A549 (cell line): ENCODE measurements at regions not wholly inside any gene's neighbourhood (a gene's known extent, or its start where the extent isn't known, plus 50 kb on each side); places are given as distances from the start of the nearest gene placed in this dataset.

Experiments used
- ATAC-seq, 2 experiments: fragments of 200-7000 bp in 1 of 2; fragments of >200 bp in 1 of 2; cut with Nextera tagmentation in 1 of 2; cut with Tn5 transposase in 1 of 2; 3 replicates each; pipeline versions ENCODE4 v1.8.0 to v1.9.1; 2018 to 2020; ENCODE audit warnings: mild to moderate bottlenecking in 1 of 2, moderate library complexity in 1 of 2
- CTCF ChIA-PET: fragments of 300-600 bp; sonication (Branson Sonifier 250); formaldehyde crosslinking; extraction: SDS; loops from one replicate; lab custom pipeline; 2021; ENCODE audit warnings: antibody characterized with exemption, inconsistent platforms; lab: Yijun Ruan, JAX
- POLR2A ChIA-PET: fragments of 350-600 bp; formaldehyde crosslinking; extraction: SDS; loops from one replicate; lab custom pipeline; 2021; ENCODE audit warnings: antibody characterized with exemption, inconsistent platforms; lab: Yijun Ruan, JAX
- DNase-seq, 2 experiments: peaks; one replicate each; pipeline versions ENCODE4 v3.0.0 to v3.0.0-alpha.2; 2011 to 2016; ENCODE audit warnings: low read depth in 1 of 2, low spot score in 1 of 2
- FAIRE-seq: peaks from 2 replicates; lab custom pipeline; 2011; peaks lifted over from hg19 to GRCh38; lab: Jason Lieb, UNC
- H3K27ac ChIP-seq, 2 experiments: fragments of >200 bp; sonication (Bioruptor Twin); formaldehyde crosslinking; 3 replicates each; pipeline ENCODE4 v1.5.1; 2016 to 2017
- H3K4me1 ChIP-seq: fragments of >200 bp; sonication (Bioruptor Twin); formaldehyde crosslinking; 3 replicates; pipeline ENCODE4 v1.6.1; 2016
- H3K4me2 ChIP-seq: fragments of >200 bp; sonication (Bioruptor Twin); formaldehyde crosslinking; 3 replicates; pipeline ENCODE4 v1.6.1; 2016
- H3K4me3 ChIP-seq: fragments of >200 bp; sonication (Bioruptor Twin); formaldehyde crosslinking; 3 replicates; pipeline ENCODE4 v1.5.1; 2016
- H3K9me3 ChIP-seq: fragments of >200 bp; sonication (Bioruptor Twin); formaldehyde crosslinking; 3 replicates; pipeline ENCODE4 v1.6.1; 2016
- CBX2 ChIP-seq: fragments of 200-600 bp; sonication (generic); IDR thresholded peaks from 2 replicates; pipeline ENCODE4 v1.6.1; 2016; ENCODE audit warnings: low read depth, mild to moderate bottlenecking, borderline replicate concordance
- CHD2 ChIP-seq: fragments of 150-350 bp; IDR thresholded peaks from 2 replicates; pipeline ENCODE4 v1.6.1; 2014; ENCODE audit warnings: low read length; ENCODE audit not compliant: partially characterized antibody
- CHD4 ChIP-seq: fragments of 200-600 bp; sonication (generic); IDR thresholded peaks from 2 replicates; pipeline ENCODE4 v1.6.1; 2016; ENCODE audit warnings: antibody characterized with exemption, mild to moderate bottlenecking, borderline replicate concordance
- EHMT2 ChIP-seq: fragments of 200-600 bp; sonication (generic); IDR thresholded peaks from 2 replicates; pipeline ENCODE4 v1.6.1; 2016; ENCODE audit warnings: antibody characterized with exemption, low read depth, mild to moderate bottlenecking, moderate library complexity
- EP300 ChIP-seq, 2 experiments: fragments of >200 bp; sonication (Bioruptor Twin); formaldehyde crosslinking; IDR thresholded peaks; 2 replicates in 1 of 2; 3 replicates in 1 of 2; pipeline ENCODE4 v1.6.1; 2016 to 2017
- ESRRA ChIP-seq: fragments of 150-350 bp; IDR thresholded peaks from 2 replicates; pipeline ENCODE4 v1.6.1; 2014; ENCODE audit warnings: mild to moderate bottlenecking, low read length, borderline replicate concordance
- HOXA7 ChIP-seq: fragments of 250-450 bp; sonication (Bioruptor Pico); IDR thresholded peaks from 2 replicates; pipeline ENCODE4 v1.5.0; 2020; ENCODE audit warnings: mild to moderate bottlenecking, moderate library complexity
- JUNB ChIP-seq: fragments of >200 bp; sonication (Bioruptor Twin); formaldehyde crosslinking; IDR thresholded peaks from 2 replicates; pipeline ENCODE4 v1.6.1; 2016
- KDM1A ChIP-seq: fragments of 200-600 bp; sonication (generic); IDR thresholded peaks from 2 replicates; pipeline ENCODE4 v1.6.1; 2016; ENCODE audit warnings: low read depth, mild to moderate bottlenecking
- MAX ChIP-seq: IDR thresholded peaks from 2 replicates; pipeline ENCODE4 v1.6.1; 2012
- MAZ ChIP-seq: fragments of 150-350 bp; IDR thresholded peaks from 2 replicates; pipeline ENCODE4 v1.6.1; 2014; ENCODE audit warnings: antibody characterized with exemption, low read depth, low read length, borderline replicate concordance
- MYC ChIP-seq: IDR thresholded peaks from 2 replicates; pipeline ENCODE4 v1.6.1; 2012; ENCODE audit warnings: mild to moderate bottlenecking, inconsistent platforms, low read length, improper control_type of control experiment, borderline replicate concordance
- NPAS2 ChIP-seq: fragments of 250-450 bp; sonication (Bioruptor Pico); IDR thresholded peaks from 2 replicates; pipeline ENCODE4 v1.8.0; 2022; ENCODE audit warnings: mild to moderate bottlenecking, moderate library complexity, borderline replicate concordance
- PHF8 ChIP-seq: fragments of 200-600 bp; sonication (generic); IDR thresholded peaks from 2 replicates; pipeline ENCODE4 v1.6.1; 2016; ENCODE audit warnings: low read depth, mild to moderate bottlenecking, antibody characterized with exemption, moderate library complexity, borderline replicate concordance
- POLR2A ChIP-seq: IDR thresholded peaks from 2 replicates; pipeline ENCODE4 v1.6.1; 2012; ENCODE audit warnings: mild to moderate bottlenecking, low read length
- RNF2 ChIP-seq: fragments of 200-600 bp; sonication (generic); IDR thresholded peaks from 2 replicates; pipeline ENCODE4 v1.6.1; 2016; ENCODE audit warnings: low read depth, mild to moderate bottlenecking, antibody characterized with exemption, moderate library complexity, borderline replicate concordance
- SREBF2 ChIP-seq: fragments of 450-650 bp; IDR thresholded peaks from 2 replicates; pipeline ENCODE4 v1.6.1; 2014; ENCODE audit warnings: mild to moderate bottlenecking, moderate library complexity
- TP53 ChIP-seq: fragments of 250-450 bp; sonication (Bioruptor Pico); IDR thresholded peaks from 2 replicates; pipeline ENCODE4 v1.5.0; 2021; ENCODE audit warnings: mild to moderate bottlenecking, moderate library complexity
- ZFP36 ChIP-seq: fragments of 450-650 bp; IDR thresholded peaks from 2 replicates; pipeline ENCODE4 v1.6.1; 2014; ENCODE audit warnings: borderline replicate concordance; ENCODE audit not compliant: partially characterized antibody
- WGBS: methylation state at CpG from one replicate; pipeline ENCODE4 v1.1.6; 2017; ENCODE audit errors: missing lambda C conversion rate; 5-methylcytosine and 5-hydroxymethylcytosine counted together
- TF ChIP-seq, protein P1 (sequence below): fragments of 200-600 bp; sonication (generic); IDR thresholded peaks from 2 replicates; pipeline ENCODE4 v1.6.1; 2016; ENCODE audit warnings: antibody characterized with exemption, mild to moderate bottlenecking, moderate library complexity
- TF ChIP-seq, protein P2 (sequence below): fragments of 150-350 bp; IDR thresholded peaks from 2 replicates; pipeline ENCODE4 v1.6.1; 2014; ENCODE audit warnings: low read depth, mild to moderate bottlenecking, low read length
- TF ChIP-seq, protein P3 (sequence below): IDR thresholded peaks from 2 replicates; pipeline ENCODE4 v1.6.1; 2012; ENCODE audit warnings: low read depth, borderline replicate concordance
- TF ChIP-seq, protein P4 (sequence below): IDR thresholded peaks from 2 replicates; pipeline ENCODE4 v1.6.1; 2012

- FAIRE-seq (no peak), ATAC-seq (no peak), DNase-seq (no peak)
- peak overlapping the region; percentile 38 to 44; a peak in 3 of 6 replicates for H3K27ac ChIP-seq
- peak overlapping the region; percentile 16; the same call in 1 of the 3 replicates for H3K4me2 ChIP-seq
- H3K4me1 ChIP-seq: peaks cover 60% of the 10 kb centered on the region
- WGBS: 86% methylated on average over 7 of the region's 7 CpGs
- no peaks in the 10 kb centered on the region for H3K9me3 ChIP-seq
- no peak overlapping the region for H3K4me3 ChIP-seq
- POLR2A ChIA-PET: interaction anchor here (0.6 to 0.8 kb wide), 2 partner anchors 16 to 121 kb away, joined by 3 to 8 read pairs; no protein-coding TSS in a partner anchor
- CTCF ChIA-PET: interaction anchor here (0.6 to 1.3 kb wide), 3 partner anchors 12 to 319 kb away, joined by 3 to 5 read pairs (median 4); no protein-coding TSS in a partner anchor
- no peak for TF ChIP-seq HOXA7 (CRISPR knock-in tag)
- TF ChIP-seq, protein P1, sequence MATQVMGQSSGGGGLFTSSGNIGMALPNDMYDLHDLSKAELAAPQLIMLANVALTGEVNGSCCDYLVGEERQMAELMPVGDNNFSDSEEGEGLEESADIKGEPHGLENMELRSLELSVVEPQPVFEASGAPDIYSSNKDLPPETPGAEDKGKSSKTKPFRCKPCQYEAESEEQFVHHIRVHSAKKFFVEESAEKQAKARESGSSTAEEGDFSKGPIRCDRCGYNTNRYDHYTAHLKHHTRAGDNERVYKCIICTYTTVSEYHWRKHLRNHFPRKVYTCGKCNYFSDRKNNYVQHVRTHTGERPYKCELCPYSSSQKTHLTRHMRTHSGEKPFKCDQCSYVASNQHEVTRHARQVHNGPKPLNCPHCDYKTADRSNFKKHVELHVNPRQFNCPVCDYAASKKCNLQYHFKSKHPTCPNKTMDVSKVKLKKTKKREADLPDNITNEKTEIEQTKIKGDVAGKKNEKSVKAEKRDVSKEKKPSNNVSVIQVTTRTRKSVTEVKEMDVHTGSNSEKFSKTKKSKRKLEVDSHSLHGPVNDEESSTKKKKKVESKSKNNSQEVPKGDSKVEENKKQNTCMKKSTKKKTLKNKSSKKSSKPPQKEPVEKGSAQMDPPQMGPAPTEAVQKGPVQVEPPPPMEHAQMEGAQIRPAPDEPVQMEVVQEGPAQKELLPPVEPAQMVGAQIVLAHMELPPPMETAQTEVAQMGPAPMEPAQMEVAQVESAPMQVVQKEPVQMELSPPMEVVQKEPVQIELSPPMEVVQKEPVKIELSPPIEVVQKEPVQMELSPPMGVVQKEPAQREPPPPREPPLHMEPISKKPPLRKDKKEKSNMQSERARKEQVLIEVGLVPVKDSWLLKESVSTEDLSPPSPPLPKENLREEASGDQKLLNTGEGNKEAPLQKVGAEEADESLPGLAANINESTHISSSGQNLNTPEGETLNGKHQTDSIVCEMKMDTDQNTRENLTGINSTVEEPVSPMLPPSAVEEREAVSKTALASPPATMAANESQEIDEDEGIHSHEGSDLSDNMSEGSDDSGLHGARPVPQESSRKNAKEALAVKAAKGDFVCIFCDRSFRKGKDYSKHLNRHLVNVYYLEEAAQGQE: no peak
- TF ChIP-seq MYC: no peak
- no peak for TF ChIP-seq EHMT2
- TF ChIP-seq TP53 (CRISPR knock-in tag): no peak
- TF ChIP-seq CBX2: no peak
- no peak for TF ChIP-seq RNF2
- TF ChIP-seq POLR2A: no peak
- TF ChIP-seq CHD4: no peak
Observed at GRCh38 chr1:228865627-228866330, 130.5 kb downstream of the RHOU start.

GRCh38 chr1:228866468-228866867, 131.2 kb downstream of the RHOU start:
- Histone ChIP-seq H3K4me1 (peaks cover 55% of the 10 kb centered on the region), H3K27ac (peak overlapping the region; percentile 29 to 38; a peak in 3 of 6 replicates), H3K9me3 (no peaks in the 10 kb centered on the region), H3K4me2 (peak overlapping the region; percentile 16; the same call in 1 of the 3 replicates), H3K4me3 (no peak overlapping the region)
- ChIA-PET POLR2A (interaction anchor here (0.8 kb wide), 1 partner anchor 16 kb away, joined by 3 read pairs; no protein-coding TSS in a partner anchor), CTCF (interaction anchor here (1.3 kb wide), 1 partner anchor 12 kb away, joined by 3 read pairs; no protein-coding TSS in a partner anchor)
- DNase-seq (peak in 1 of 2 experiments; percentile 25), FAIRE-seq (no peak), ATAC-seq (peak in 1 of 2 experiments; percentile 23; a peak in 3 of 6 replicates)
- WGBS: 68% methylated on average over 11 of the region's 11 CpGs
- TF ChIP-seq CBX2 (no peak), ZFP36 (no peak)

DNA sequence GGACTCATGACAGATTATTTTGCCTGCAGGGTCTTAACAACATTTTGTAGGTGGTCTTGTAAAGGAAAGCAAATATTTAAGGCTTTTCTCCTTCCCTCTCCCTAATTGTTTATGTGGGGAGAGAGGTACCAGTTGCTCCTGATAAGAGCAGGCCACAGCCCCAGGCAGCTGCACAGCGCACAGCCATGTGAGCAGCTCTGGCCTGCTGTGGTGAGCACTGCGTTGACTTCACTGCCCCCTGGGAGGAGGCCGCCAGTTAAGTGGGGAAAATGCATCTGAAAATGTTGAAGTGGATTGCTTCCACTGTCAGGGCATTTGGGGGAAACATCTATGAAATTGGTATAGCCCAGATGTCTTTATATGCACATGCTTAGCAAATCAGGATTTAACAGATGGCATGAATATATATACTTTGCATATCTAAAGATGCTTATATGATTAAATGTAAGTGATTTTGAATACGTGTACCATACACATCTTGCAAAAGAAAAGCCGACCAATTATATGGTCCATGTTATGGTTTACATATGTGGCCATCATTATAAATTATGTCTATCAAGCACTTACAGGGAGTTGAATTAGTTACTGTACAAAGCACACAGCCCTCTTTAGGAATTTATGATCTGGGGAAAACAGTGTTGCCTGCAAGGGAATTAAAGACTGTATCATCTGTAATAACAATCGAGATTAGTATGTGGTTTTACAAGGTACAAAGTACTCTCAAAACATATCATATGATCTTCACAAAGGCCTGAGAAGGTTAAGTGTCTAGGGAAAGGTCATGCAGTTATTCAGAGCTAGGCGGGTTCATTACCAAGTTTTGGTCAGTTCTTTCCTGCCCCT, 132.1 kb downstream of the RHOU start:
- CTCF ChIA-PET: no interaction called here
- no peak for FAIRE-seq
- ATAC-seq: no peak; a peak in 1 of 6 replicates
- Histone ChIP-seq H3K4me1 (peaks cover 46% of the 10 kb centered on the region), H3K4me2 (no peak overlapping the region), H3K9me3 (no peaks in the 10 kb centered on the region), H3K27ac (peak overlapping the region; percentile 29 to 38; a peak in 3 of 6 replicates), H3K4me3 (no peak overlapping the region)
- WGBS: 74% methylated on average over 7 of the region's 7 CpGs
- DNase-seq: no peak
- POLR2A ChIA-PET: no interaction called here
- TF ChIP-seq, protein P2, sequence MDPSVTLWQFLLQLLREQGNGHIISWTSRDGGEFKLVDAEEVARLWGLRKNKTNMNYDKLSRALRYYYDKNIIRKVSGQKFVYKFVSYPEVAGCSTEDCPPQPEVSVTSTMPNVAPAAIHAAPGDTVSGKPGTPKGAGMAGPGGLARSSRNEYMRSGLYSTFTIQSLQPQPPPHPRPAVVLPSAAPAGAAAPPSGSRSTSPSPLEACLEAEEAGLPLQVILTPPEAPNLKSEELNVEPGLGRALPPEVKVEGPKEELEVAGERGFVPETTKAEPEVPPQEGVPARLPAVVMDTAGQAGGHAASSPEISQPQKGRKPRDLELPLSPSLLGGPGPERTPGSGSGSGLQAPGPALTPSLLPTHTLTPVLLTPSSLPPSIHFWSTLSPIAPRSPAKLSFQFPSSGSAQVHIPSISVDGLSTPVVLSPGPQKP: no peak
- TF ChIP-seq PHF8: no peak
- no peak for TF ChIP-seq CHD2
- no peak for TF ChIP-seq EHMT2
- no peak for TF ChIP-seq KDM1A
- TF ChIP-seq, protein P3, sequence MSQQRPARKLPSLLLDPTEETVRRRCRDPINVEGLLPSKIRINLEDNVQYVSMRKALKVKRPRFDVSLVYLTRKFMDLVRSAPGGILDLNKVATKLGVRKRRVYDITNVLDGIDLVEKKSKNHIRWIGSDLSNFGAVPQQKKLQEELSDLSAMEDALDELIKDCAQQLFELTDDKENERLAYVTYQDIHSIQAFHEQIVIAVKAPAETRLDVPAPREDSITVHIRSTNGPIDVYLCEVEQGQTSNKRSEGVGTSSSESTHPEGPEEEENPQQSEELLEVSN: no peak
- no peak for TF ChIP-seq JUNB
- TF ChIP-seq EP300 (IDR thresholded peaks at IDR 0.05): no peak
- TF ChIP-seq NPAS2: no peak
- TF ChIP-seq, protein P4, sequence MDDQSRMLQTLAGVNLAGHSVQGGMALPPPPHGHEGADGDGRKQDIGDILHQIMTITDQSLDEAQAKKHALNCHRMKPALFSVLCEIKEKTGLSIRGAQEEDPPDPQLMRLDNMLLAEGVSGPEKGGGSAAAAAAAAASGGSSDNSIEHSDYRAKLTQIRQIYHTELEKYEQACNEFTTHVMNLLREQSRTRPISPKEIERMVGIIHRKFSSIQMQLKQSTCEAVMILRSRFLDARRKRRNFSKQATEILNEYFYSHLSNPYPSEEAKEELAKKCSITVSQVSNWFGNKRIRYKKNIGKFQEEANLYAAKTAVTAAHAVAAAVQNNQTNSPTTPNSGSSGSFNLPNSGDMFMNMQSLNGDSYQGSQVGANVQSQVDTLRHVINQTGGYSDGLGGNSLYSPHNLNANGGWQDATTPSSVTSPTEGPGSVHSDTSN: no peak
- no peak for TF ChIP-seq ZFP36
- no peak for TF ChIP-seq MAX
- no peak for TF ChIP-seq ESRRA
- no peak for TF ChIP-seq SREBF2
- TF ChIP-seq MAZ: no peak
- no peak for TF ChIP-seq TP53 (CRISPR knock-in tag)
